Panc1 (cell line): ENCODE measurements at regions not wholly inside any gene's neighbourhood (a gene's known extent, or its start where the extent isn't known, plus 50 kb on each side); places are given as distances from the start of the nearest gene placed in this dataset.

Experiments used
- REST ChIP-seq, 2 experiments: IDR thresholded peaks; 2 replicates each; pipeline ENCODE4 v1.6.1; 2011 to 2012; ENCODE audit warnings: low read depth in 2 of 2, control low read depth in 1 of 2, low read length in 1 of 2, mild to moderate bottlenecking in 1 of 2, moderate library complexity in 1 of 2; ENCODE audit not compliant: insufficient read depth in 1 of 2
- TCF7L2 ChIP-seq: IDR thresholded peaks from 2 replicates; pipeline ENCODE4 v1.6.1; 2011; ENCODE audit warnings: mild to moderate bottlenecking, low read depth, low read length, inconsistent platforms
- TF ChIP-seq, protein P1 (sequence below): fragments of 450-650 bp; IDR thresholded peaks from 2 replicates; pipeline ENCODE4 v1.5.1; 2017; ENCODE audit warnings: mild to moderate bottlenecking

GRCh38 chr22:27370269-27370668, 431.3 kb downstream of the MN1 start:
- TF ChIP-seq, protein P1, sequence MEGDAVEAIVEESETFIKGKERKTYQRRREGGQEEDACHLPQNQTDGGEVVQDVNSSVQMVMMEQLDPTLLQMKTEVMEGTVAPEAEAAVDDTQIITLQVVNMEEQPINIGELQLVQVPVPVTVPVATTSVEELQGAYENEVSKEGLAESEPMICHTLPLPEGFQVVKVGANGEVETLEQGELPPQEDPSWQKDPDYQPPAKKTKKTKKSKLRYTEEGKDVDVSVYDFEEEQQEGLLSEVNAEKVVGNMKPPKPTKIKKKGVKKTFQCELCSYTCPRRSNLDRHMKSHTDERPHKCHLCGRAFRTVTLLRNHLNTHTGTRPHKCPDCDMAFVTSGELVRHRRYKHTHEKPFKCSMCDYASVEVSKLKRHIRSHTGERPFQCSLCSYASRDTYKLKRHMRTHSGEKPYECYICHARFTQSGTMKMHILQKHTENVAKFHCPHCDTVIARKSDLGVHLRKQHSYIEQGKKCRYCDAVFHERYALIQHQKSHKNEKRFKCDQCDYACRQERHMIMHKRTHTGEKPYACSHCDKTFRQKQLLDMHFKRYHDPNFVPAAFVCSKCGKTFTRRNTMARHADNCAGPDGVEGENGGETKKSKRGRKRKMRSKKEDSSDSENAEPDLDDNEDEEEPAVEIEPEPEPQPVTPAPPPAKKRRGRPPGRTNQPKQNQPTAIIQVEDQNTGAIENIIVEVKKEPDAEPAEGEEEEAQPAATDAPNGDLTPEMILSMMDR: no peak
- no peak for TF ChIP-seq REST (IDR thresholded peaks at IDR 0.05; ENCODE audit: insufficient read depth in 1 of 2, low read depth in 2 of 2, low read length in 1 of 2)
- no peak for TF ChIP-seq TCF7L2
